ENCODE measurements at regions not wholly inside any gene's neighbourhood (a gene's known extent, or its start where the extent isn't known, plus 50 kb on each side); places are given as distances from the start of the nearest gene placed in this dataset.

DNA sequence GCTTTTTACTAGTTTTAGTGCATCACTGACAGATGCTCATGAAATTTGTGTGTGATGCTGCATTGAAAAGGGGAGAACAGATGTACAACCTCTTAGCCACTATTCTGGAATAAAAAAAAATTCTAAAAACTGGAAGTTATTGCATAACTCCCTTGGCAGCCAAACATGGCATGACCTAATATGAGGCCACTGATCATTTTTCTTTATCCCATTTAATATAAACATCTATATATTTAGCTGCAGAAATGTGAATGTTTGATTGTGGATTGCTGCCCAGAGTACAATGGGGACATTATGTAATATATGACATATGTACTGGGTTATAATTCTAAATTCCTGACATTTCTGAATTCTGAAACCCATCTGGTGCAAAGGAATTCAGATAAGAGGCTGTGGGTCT, 86.5 kb downstream of the CDCA7 start:
- no peaks in the 10 kb centered on the region for H3K36me3 Mint-ChIP-seq (ENCODE audit: insufficient read depth, unreplicated experiment)
- H3K4me3 Mint-ChIP-seq (ENCODE audit: low read depth, unreplicated experiment), result no peak overlapping the region
- no peak for DNase-seq
- no peaks in the 10 kb centered on the region for H3K27me3 Mint-ChIP-seq (ENCODE audit: unreplicated experiment)
- no peaks in the 10 kb centered on the region for H3K9me3 Mint-ChIP-seq (ENCODE audit: low read depth, unreplicated experiment)
- CTCF ChIA-PET, result no interaction called here
- intact Hi-C loops (cut with micrococcal nuclease; ENCODE audit: unreplicated experiment), result no loop called here
- H3K27ac Mint-ChIP-seq (ENCODE audit: unreplicated experiment), result no peak overlapping the region
- no peak for TF ChIP-seq CTCF (IDR thresholded peaks at IDR 0.05; ENCODE audit: unreplicated experiment)
- peaks cover 2% of the 10 kb centered on the region for H3K4me1 Mint-ChIP-seq (ENCODE audit: low read depth, unreplicated experiment)
- BruUV-seq (replicated peaks), result no TSS peak

- no peak for DNase-seq
- CTCF ChIA-PET, result no interaction called here
- no peaks in the 10 kb centered on the region for H3K9me3 Mint-ChIP-seq (ENCODE audit: low read depth, unreplicated experiment)
- no peak overlapping the region for H3K27ac Mint-ChIP-seq (ENCODE audit: unreplicated experiment)
- H3K4me1 Mint-ChIP-seq (ENCODE audit: low read depth, unreplicated experiment), result no peaks in the 10 kb centered on the region
- no peaks in the 10 kb centered on the region for H3K36me3 Mint-ChIP-seq (ENCODE audit: insufficient read depth, unreplicated experiment)
- TF ChIP-seq CTCF (IDR thresholded peaks at IDR 0.05; ENCODE audit: unreplicated experiment), result no peak
- BruUV-seq (replicated peaks), result no TSS peak
- intact Hi-C loops (cut with micrococcal nuclease; ENCODE audit: unreplicated experiment), result no loop called here
- no peaks in the 10 kb centered on the region for H3K27me3 Mint-ChIP-seq (ENCODE audit: unreplicated experiment)
- no peak overlapping the region for H3K4me3 Mint-ChIP-seq (ENCODE audit: low read depth, unreplicated experiment)
Observed at GRCh38 chr2:173442542-173442941, 87.9 kb downstream of the CDCA7 start.

DNA sequence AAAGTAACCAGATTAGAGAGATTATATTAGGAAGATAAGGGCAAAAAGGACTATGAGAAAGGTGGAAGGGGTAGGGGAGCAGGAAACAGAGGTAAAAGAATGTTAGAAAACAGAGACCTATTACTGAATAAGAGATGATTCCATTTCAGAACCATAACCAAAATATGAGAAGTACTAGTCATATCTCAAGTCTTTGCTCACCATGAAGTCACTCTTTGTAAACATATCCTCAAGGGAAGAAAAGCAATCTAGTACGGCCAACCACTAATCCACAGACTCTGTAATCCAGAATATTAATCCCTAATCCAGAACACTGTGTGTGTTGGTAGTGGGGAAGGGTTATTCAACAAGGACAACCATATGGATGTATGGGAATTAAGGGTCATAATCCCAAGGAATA, 92.0 kb downstream of the CDCA7 start:
- no peaks in the 10 kb centered on the region for H3K27me3 Mint-ChIP-seq (ENCODE audit: unreplicated experiment)
- CTCF ChIA-PET, result no interaction called here
- H3K27ac Mint-ChIP-seq (ENCODE audit: unreplicated experiment), result no peak overlapping the region
- peaks cover 4% of the 10 kb centered on the region for H3K36me3 Mint-ChIP-seq (ENCODE audit: insufficient read depth, unreplicated experiment)
- no peak overlapping the region for H3K4me3 Mint-ChIP-seq (ENCODE audit: low read depth, unreplicated experiment)
- BruUV-seq (replicated peaks), result no TSS peak
- TF ChIP-seq CTCF (IDR thresholded peaks at IDR 0.05; ENCODE audit: unreplicated experiment), result no peak
- H3K9me3 Mint-ChIP-seq (ENCODE audit: low read depth, unreplicated experiment), result no peaks in the 10 kb centered on the region
- intact Hi-C loops (cut with micrococcal nuclease; ENCODE audit: unreplicated experiment), result no loop called here
- no peaks in the 10 kb centered on the region for H3K4me1 Mint-ChIP-seq (ENCODE audit: low read depth, unreplicated experiment)
- no peak for DNase-seq

DNA sequence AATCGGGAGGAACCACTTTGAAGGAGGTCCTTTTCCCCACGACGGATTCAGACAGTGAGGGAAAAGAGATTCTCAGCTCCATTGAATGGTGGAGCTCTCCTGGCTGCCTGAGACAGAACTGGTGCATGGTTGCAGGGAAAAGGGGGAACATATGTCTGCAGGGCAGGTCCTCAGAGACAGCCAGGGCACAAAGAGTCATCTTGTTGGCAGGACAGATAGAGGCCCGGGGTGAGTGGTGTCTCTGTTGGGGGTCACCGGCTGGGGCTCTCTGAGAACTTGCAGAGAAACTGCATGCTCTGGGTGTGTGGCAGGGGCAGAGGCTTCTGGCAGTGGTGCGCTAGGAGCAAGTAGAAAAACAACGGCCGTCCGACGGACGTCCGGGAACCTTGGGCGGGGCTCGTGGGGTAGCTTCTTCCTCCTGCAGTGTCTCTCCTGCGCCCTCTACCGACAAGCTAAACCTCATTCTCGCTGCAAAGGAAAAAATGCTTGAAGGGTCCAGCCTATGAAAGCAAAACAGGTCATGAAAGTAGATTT, 94.3 kb downstream of the CDCA7 start:
- H3K27ac Mint-ChIP-seq (ENCODE audit: unreplicated experiment), result no peak overlapping the region
- peaks cover 4% of the 10 kb centered on the region for H3K36me3 Mint-ChIP-seq (ENCODE audit: insufficient read depth, unreplicated experiment)
- CTCF ChIA-PET, result interaction anchor here (0.6 to 2.0 kb wide), 10 partner anchors 10 to 162 kb away, joined by 3 to 30 read pairs (median 4); no protein-coding TSS in a partner anchor
- TF ChIP-seq CTCF (IDR thresholded peaks at IDR 0.05; ENCODE audit: unreplicated experiment), result peak; percentile 86
- BruUV-seq (replicated peaks), result no TSS peak
- peak overlapping the region; percentile 62 for H3K4me3 Mint-ChIP-seq (ENCODE audit: low read depth, unreplicated experiment)
- H3K27me3 Mint-ChIP-seq (ENCODE audit: unreplicated experiment), result peaks cover 13% of the 10 kb centered on the region
- H3K9me3 Mint-ChIP-seq (ENCODE audit: low read depth, unreplicated experiment), result no peaks in the 10 kb centered on the region
- intact Hi-C loops (cut with micrococcal nuclease; ENCODE audit: unreplicated experiment), result loop anchor here (1.0 kb wide), 1 partner anchor 47 kb away; no protein-coding TSS in a partner anchor
- DNase-seq, result peak; percentile 92
- no peaks in the 10 kb centered on the region for H3K4me1 Mint-ChIP-seq (ENCODE audit: low read depth, unreplicated experiment)
